T-helper 1 cell treated with Interleukin-12 subunit alpha and Interleukin-12 subunit beta and Interleukin-4 antibody, amounts not matched to agents 30 ng/mL and 1 ng/mL, for 36 hours (primary cell): ENCODE measurements at regions not wholly inside any gene's neighbourhood (a gene's known extent, or its start where the extent isn't known, plus 50 kb on each side); places are given as distances from the start of the nearest gene placed in this dataset.

Experiments used
- intact Hi-C: fragments of 100-400 bp; cut with micrococcal nuclease; formaldehyde crosslinking; loops from one replicate; pipeline ENCODE4 v1.15.1; 2024

DNA sequence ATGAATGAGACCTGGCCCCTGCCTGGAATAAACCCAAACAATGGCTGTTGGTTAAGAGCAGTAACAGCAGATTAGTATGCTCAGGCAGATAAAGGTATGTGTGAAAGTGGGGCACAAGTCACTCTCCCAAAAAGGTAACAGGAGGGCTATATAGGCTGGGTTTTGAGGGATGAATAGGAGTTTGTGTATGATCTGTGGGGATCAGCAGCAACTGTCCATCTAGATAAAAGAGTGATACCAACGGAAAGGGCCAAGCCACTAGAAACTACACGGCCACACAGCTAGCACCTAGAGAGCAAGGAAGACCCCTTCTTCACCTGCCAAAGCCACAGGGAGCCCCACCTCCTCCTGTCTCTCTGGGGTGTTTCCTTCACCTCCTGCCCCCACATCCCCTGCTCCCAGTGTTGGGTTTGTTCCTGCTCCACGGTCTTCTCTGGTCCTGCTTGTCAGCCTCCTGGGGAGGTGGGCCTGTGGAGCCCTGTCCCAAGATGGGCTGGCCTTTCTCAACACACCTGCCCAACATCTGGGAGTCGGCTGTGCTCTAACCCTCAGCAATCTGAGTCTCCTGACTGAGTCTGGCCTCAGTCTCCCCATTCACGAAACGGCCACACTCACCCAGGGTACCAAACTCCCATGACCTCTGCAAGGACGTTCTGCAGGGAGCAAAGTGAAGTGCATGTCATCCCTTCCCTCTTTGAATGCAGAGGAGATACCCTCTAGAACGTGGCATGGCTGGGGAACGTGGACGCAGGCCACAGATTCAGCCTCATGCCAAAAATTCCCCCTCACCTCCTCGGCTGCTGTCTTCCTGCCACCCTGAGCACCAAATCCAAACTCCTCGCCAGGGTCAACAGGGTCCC, 108.2 kb downstream of the NCOR2 start:
- intact Hi-C loops = loop anchor here (1.0 to 10.0 kb wide), 3 partner anchors 110 to 533 kb away; partner anchors contain the start of gene BRI3BP

- intact Hi-C loops = loop anchor here (1.0 to 10.0 kb wide), 3 partner anchors 111 to 534 kb away; partner anchors contain the start of gene BRI3BP
Measured at GRCh38 chr12:124458220-124458991, 109.0 kb downstream of the NCOR2 start.

DNA sequence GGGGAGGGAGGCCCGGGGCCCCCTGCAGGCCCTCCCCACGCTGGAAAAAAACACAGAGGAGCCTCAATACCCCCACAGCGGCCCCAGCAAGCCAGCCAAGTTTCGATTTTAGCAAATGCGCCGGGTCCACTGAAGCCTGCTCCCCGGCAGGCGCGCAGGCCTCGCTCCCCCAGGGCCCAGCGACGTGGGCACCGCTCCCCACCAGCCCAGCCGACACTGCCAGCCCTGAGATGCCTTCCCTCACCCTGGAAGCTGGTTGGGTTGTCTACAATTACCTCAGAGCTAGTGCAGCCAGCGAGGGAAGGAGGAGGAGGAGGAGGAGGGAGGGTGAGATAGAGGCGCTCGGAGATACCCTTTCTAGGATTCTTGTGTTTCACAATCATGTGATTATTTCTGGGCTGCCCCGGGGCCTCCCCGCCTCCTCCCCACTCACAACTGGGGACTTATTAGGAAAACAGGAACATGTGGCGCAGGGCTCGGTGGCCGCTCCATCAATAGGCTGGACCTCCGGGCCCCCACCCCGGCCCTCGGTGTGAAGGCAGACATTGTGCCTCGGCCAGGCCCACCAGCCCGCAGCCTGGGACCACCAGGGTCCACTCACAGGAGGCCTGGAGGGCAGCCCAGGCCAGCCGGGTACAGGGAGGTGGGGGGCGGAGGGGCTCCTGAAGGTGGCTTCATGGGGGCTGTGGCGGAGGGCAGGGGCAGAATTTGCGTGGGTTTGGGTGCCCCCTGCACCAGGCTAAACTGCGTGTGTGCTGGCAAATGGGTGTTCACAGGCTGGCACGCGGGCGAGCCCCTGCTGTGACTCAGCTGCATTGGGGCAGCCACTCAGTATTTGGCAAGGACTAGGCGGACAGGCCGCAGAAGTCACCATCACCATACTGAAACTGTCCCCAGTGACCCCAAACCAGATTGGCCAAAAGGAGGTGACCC, 109.9 kb downstream of the NCOR2 start:
- intact Hi-C loops = loop anchor here (1.0 to 10.0 kb wide), 4 partner anchors 9 to 535 kb away; partner anchors contain the start of gene BRI3BP

DNA sequence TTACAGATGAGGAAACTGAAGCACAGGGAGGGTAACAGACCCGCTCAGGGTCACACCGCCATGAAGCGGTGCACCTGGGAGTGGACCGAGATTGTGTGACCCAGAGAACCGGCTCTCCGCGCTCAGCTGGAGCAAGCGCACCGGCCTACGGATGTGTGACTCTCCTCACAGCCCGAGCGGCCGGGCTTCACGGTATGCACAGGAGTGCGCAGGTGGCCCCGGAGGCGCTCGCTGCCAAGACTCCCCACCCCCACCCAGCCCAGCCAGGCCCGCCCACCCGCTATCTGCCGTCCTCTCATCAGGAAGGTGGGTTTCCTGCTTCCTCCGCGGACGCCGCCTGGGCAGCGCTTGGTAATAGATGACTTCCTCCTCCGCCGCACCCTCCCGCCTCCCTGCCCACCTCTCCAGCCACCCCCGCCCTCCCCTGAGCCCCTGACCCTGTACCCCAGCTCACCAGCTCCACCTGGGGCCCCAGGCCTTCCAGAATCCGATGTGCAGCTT, 110.7 kb downstream of the NCOR2 start:
- intact Hi-C loops = loop anchor here (1.0 to 10.0 kb wide), 3 partner anchors 10 to 536 kb away; partner anchors contain the start of gene BRI3BP

GRCh38 chr12:124456133-124456651, 111.2 kb downstream of the NCOR2 start:
- intact Hi-C loops = loop anchor here (5.0 to 10.0 kb wide), 2 partner anchors 449 to 536 kb away; partner anchors contain the start of gene BRI3BP

- intact Hi-C loops = loop anchor here (2.0 to 10.0 kb wide), 3 partner anchors 407 to 537 kb away; partner anchors contain the start of genes BRI3BP and SCARB1
Measured at GRCh38 chr12:124455336-124455735, 112.1 kb downstream of the NCOR2 start.

DNA sequence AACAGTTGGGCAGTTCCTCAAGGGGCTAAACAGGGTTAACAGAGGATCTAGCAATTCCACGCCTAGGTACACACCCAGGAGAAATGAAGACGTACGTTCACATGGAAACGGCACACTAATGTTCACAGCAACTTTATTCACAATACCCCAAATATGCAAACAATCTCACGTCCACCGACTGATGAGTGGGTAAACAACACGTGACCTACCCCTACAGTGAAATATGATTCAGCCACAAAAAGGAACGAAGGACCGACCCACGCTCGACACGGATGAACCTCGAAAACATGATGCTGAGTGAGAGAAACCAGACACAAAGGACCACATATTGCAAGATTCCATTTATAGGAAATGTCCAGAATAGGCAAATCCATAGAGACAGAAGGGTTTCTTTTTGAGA, 112.7 kb downstream of the NCOR2 start:
- intact Hi-C loops = loop anchor here (2.0 to 10.0 kb wide), 4 partner anchors 408 to 538 kb away; partner anchors contain the start of genes BRI3BP and SCARB1

DNA sequence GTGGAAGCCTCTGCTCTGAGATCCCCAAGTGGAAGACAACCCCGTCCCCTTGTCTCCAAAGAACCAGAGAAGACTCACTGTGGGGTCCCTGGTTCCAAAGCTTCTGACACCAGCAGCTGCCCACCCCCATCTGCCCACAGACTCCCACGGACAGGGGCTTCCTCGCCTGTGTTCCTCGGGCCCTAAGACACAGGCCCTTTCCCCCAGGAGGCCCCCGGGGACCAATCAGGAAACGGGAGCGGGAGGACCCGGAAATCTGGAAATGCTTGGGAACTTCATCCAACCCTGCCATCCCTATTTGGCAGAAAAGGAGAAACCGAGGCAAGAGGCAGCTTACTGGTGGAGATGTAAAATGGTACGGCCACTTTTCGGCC, 113.1 kb downstream of the NCOR2 start:
- intact Hi-C loops = loop anchor here (2.0 to 10.0 kb wide), 3 partner anchors 408 to 450 kb away; partner anchors contain the start of gene SCARB1

DNA sequence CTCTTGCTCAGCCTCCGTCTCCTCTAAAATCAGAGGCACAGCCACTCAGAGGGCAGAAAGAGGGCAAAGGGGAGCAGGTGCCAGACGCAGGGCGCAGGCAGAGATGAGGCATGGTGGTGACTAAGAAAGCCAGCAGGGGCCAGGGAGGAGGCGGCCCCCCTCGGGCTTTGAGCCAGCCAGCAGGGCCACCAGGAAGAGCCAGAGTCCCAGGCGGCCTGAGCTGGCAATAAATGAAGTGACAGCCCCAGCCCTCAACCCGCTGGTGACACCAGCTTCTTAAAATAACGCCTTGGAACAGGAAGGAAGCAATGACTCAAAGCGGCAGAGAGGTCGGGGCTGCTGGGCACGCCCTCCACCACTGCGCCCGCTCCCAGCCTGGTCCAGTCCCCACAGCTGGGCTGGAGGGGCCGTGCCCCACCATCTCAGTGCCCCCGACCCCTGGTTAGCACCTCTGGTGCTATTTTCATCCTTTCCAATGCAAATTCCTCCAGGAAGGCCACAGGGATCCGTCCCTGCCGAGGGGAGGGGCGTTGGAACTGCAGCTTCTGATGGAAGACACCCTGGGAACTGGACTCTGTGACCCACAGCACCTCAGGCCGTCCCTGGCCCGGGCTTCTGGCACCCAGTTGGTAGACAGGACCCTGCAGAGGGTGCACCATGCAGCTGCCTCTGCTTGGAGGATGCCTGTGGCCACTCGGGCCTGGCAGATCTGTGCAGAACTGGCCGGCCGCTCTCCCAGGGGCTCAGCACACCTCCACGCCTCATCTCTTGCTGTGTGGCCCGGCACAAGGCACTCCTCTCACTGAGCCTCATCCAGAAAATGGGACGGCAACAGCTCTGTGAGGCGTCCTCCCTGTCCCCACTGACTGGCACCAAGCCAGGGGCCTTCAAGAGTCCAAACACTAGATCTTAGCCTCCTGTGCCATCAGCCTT, 113.7 kb downstream of the NCOR2 start:
- intact Hi-C loops = loop anchor here (1.0 to 10.0 kb wide), 9 partner anchors 13 to 451 kb away; partner anchors contain the start of gene SCARB1

- intact Hi-C loops = loop anchor here (1.0 to 10.0 kb wide), 8 partner anchors 14 to 452 kb away; no protein-coding TSS in a partner anchor
Measured at GRCh38 chr12:124452576-124453331, 114.7 kb downstream of the NCOR2 start.

GRCh38 chr12:124451637-124452243, 115.7 kb downstream of the NCOR2 start:
- intact Hi-C loops = loop anchor here (2.0 to 10.0 kb wide), 3 partner anchors 261 to 453 kb away; no protein-coding TSS in a partner anchor

DNA sequence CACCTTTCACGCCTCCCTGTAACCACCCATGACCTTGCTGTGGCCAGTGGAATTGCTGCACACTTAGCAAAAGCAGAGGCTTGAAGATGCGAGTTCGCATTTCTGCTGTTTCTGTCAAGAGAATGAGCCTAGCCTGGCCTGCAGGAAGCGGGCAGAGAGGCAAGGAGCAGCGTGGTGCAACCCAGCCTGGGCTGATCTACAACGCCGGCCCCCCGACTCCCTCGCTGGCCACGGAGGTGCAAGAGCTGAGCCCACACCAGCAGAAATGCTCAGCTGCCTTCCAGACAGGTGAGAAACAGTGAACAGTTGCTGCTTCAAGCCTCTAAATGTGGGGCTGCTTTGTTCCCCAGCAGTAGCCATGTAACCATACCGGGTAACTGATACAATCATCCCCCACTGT, 116.4 kb downstream of the NCOR2 start:
- intact Hi-C loops = loop anchor here (5.0 to 10.0 kb wide), 2 partner anchors 414 to 454 kb away; no protein-coding TSS in a partner anchor

GRCh38 chr12:124450376-124450750, 117.0 kb downstream of the NCOR2 start:
- intact Hi-C loops = loop anchor here (5.0 to 10.0 kb wide), 2 partner anchors 413 to 454 kb away; no protein-coding TSS in a partner anchor

- intact Hi-C loops = loop anchor here (5.0 to 10.0 kb wide), 2 partner anchors 412 to 455 kb away; no protein-coding TSS in a partner anchor
Measured at GRCh38 chr12:124449623-124450375, 117.6 kb downstream of the NCOR2 start.

DNA sequence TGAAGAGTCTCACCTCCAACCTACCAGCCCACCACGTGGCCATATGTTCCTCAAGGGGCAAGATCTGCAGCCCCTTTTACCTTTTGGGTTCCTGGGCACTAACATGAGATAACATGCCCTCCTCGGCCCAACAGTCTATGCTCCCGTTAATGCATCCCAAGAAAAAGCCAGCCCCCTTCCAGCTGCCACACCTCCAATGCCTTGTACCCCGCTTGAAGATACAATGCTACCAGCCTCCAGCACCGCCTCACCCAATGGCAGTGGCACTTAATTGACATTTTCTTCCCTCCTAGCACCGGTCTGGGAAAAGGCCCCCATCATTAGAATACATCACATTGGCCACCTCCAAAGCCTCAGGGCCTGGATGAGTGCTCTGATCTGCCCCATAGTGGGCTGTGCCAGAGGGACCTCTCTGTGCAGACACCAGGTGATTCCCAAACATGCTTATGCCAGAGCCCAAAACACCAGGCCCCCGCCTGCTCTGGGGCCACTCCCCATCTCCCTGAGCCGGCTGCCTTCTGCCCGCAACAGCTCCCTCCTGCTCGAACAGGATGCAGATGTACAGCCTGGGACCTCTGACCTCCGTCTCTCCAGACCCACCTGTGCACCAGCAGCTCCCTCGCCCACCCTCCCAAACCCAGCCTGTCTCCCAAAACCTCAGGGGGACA, 118.3 kb downstream of the NCOR2 start:
- intact Hi-C loops = no loop called here
